G401 (cell line): ENCODE measurements at regions not wholly inside any gene's neighbourhood (a gene's known extent, or its start where the extent isn't known, plus 50 kb on each side); places are given as distances from the start of the nearest gene placed in this dataset.
"Not testable (repeated sequence)": the region's sequence is repeated elsewhere in the genome, so short reads cannot be mapped to it uniquely, and the experiment has no call there.

Source experiments
- DNase-seq: peaks from one replicate; pipeline ENCODE4 v3.0.0-alpha.2; 2015; ENCODE audit warnings: low spot score
- in situ Hi-C: cut with HindIII; loops from 2 replicates; pipeline ENCODE4 v1.10.0; 2016; ENCODE audit warnings: low sequenced_read_pairs, mixed read lengths

DNA sequence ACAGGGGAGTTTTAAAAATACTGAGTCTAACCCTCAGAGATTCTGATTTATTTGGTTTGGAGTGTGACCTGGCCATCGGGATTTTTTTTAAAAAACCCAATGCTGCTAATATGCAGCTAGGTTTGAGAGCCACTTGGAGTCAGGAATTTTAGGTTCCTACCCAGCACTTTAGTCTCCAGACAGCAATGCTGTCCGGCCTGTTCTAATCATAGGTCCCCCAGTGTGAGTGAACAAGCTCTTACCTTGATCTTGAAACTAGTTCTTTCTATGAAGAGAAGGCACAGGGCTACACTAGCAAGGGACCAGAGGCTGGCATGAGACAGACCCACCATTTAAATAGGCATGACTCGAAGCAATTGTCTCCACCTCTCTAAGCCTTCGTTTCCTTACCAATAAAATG, 103.5 kb downstream of the SMIM20 start:
- no peak for DNase-seq
- in situ Hi-C loops: no loop called here

GRCh38 chr4:26017961-26018700, 104.1 kb downstream of the SMIM20 start:
- DNase-seq, in situ Hi-C loops: not testable (repeated sequence)

GRCh38 chr4:26020083-26020668, 106.2 kb downstream of the SMIM20 start:
- in situ Hi-C loops: no loop called here
- no peak for DNase-seq

DNA sequence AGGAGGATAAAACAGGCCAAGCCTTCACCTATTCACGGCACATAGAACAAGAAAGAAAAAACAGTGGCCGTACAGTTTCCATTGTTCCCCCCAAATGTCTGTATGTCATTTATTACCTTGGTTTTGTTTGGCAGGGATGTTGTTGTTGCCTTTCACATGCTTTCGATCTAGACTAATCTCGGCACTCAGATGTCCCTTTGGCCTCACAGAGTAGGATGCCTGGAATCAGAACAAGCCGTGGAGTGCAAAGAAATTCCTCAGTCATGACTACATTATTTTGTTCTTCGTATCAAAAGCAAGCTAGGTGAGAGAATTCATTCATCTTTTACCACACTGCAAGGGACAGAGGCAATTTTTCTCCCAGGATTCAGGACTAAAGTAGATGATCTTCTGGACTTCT, 106.9 kb downstream of the SMIM20 start:
- DNase-seq: no peak
- in situ Hi-C loops: no loop called here

GRCh38 chr4:26021417-26022345, 107.7 kb downstream of the SMIM20 start:
- no peak for DNase-seq
- in situ Hi-C loops: no loop called here

GRCh38 chr4:26022346-26023202, 108.6 kb downstream of the SMIM20 start:
- DNase-seq: no peak
- in situ Hi-C loops: no loop called here

DNA sequence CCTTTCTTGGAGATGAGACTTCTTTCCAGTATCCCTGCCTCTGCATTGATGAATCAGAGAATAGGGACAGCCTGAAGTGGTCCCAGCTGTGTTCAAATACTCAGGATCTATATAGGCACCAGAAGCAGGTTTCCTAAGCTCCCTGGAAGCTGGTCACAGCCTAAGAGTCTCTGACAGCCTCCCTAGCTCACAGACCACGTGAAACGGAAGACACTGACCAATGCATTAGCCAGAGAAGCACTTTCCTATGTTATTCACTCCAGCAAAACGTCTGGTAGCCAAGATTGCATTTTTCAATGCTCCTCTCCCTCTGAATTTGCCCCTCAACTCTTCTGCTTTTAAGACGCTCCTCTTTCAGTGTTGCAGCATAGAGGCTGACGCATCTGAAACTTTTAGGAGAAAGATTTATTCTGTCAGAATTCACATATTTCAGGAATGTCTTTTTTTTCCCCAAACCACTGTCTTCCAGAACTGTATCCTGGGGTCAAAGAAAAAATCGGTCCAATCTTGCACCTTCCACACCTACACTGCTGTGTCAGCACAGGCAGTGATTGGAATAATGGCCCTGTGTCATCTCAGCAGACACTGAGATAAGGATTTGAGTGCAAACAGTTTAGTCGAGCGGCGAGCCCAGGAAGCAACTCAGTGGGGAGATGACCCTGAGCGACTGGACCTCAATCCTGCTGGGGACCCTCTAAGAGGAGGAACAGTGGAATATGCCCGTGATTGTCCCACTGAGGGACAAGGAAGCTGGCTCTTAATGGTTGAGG, 109.4 kb downstream of the SMIM20 start:
- no peak for DNase-seq
- in situ Hi-C loops: no loop called here

- in situ Hi-C loops: no loop called here
- DNase-seq: no peak
These were observed 110.1 kb downstream of the SMIM20 start for GRCh38 chr4:26024079-26024478.

- no peak for DNase-seq
- in situ Hi-C loops: no loop called here
These were observed 114.2 kb downstream of the SMIM20 start for GRCh38 chr4:26028133-26028792.

DNA sequence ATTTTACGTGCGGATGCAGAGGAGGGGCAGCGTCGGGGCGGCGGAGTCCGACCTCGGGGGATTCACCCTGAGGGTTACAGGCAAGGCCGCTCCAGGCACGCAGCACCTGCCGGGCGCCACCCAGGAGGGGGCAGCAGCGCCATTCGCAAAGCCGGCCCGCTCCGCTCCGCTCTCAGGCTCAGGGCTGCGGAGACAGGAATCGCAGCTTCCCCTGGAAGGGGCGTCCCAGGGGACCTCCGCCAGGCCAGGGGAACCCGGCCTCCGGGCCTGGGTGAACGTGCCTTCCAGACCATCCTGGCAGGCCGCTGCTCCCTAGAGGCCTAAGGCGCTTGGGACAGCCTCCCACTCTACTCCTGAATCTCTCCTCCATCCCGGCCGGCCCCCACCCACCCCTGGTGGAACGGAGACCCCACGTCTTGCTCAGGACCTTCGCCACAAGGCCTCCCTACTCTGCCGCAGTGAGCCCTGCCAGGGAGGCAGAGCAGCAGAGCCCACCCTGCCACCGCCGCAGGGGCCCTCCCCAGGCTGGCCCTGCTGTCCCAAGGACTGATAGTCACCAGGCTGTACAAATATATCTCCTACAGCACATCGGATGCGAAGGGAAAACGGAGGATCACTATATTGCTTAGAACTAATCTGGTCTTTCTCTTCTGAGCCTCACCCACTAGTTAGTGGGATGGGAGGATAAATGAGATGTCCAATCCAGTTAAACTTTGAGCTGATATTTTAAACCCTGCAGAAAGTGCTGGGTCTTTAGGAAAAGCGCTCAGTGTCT, 115.0 kb downstream of the SMIM20 start:
- in situ Hi-C loops: no loop called here
- peak; percentile 17 for DNase-seq

DNA sequence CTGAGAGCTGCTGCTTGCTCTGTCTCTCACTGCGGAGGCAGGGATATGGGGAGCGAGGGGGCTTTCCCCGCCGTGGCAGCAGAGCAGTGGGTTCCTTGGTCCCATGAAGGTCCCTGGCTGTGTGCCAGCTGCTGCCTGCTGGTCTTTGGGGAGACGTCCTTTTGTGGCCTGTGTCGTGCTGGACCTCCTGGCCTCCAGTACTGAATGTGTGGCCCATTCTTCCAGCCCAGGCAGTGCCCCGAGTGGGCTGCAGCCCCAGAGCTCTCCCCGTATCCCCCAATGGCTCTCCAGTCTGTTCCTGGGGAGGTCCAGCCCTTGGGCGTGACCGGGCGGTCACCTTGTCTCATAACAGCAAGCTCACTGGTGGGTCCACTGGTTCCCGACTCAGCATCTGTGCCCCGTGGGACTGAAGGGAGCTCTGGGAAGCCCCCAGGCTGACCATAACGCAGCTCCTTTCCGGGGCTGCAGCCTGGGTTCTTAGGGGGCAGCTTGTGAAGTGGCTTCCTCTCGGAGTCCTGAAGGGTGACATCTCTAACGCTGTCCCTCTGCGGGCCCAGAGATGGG, 115.6 kb downstream of the SMIM20 start:
- no peak for DNase-seq
- in situ Hi-C loops: no loop called here

DNA sequence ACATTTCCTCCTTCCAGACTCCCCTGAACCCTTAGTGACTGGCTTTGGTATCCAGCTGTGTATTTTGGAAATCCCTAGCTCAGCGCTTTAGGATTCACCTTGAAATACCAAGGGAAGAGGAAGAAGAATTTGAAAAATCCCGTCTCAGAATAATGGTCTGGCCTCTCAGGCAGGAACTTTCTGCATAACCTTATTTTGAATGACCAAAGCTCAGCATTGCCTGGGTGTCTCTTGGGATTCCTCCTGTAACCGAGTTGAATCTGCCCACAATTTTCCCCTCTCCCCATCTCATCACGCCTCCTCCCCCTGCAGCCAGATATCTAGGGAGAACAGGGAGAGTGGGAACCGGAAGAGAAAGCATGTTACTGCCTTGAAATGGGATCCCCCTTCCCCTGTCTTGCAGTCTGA, 116.2 kb downstream of the SMIM20 start:
- DNase-seq: no peak
- in situ Hi-C loops: no loop called here

GRCh38 chr4:26030780-26031179, 116.8 kb downstream of the SMIM20 start:
- in situ Hi-C loops: no loop called here
- no peak for DNase-seq

GRCh38 chr4:26031704-26032103, 117.7 kb downstream of the SMIM20 start:
- in situ Hi-C loops: no loop called here
- DNase-seq: no peak

- DNase-seq: no peak
- in situ Hi-C loops: no loop called here
These were observed 118.1 kb downstream of the SMIM20 start for GRCh38 chr4:26032142-26032541.

GRCh38 chr4:26032630-26033317, 118.8 kb downstream of the SMIM20 start:
- no peak for DNase-seq
- in situ Hi-C loops: no loop called here
